Keratinocyte (primary cell): ENCODE measurements at regions not wholly inside any gene's neighbourhood (a gene's known extent, or its start where the extent isn't known, plus 50 kb on each side); places are given as distances from the start of the nearest gene placed in this dataset.
"Not testable (repeated sequence)": the region's sequence is repeated elsewhere in the genome, so short reads cannot be mapped to it uniquely, and the experiment has no call there.

ENCODE experiments used
- DNase-seq: peaks from one replicate; pipeline ENCODE4 v3.0.0-alpha.2; 2011; ENCODE audit warnings: low read depth, missing footprints, low spot score
- FAIRE-seq: peaks from 2 replicates; lab custom pipeline; 2011; peaks lifted over from hg19 to GRCh38; lab: Jason Lieb, UNC
- H2AFZ ChIP-seq: 2 replicates; pipeline ENCODE4 v1.6.0; 2012; ENCODE audit warnings: low read length, control low read depth, inconsistent platforms; ENCODE audit not compliant: control insufficient read depth
- H3K27ac ChIP-seq: 2 replicates; pipeline ENCODE4 v1.5.1; 2011; ENCODE audit warnings: low read length; ENCODE audit not compliant: control insufficient read depth, insufficient read depth
- H3K27me3 ChIP-seq: 3 replicates; pipeline ENCODE4 v1.6.0; 2011; ENCODE audit warnings: low read length; ENCODE audit not compliant: control insufficient read depth, insufficient read depth; ENCODE audit errors: extremely low read depth
- H3K36me3 ChIP-seq, 2 experiments: 2 replicates in 1 of 2; 3 replicates in 1 of 2; pipeline ENCODE4 v1.5.1; 2011; ENCODE audit warnings: low read length in 2 of 2, mild to moderate bottlenecking in 1 of 2; ENCODE audit not compliant: control insufficient read depth in 2 of 2, insufficient read depth in 2 of 2; ENCODE audit errors: extremely low read depth in 1 of 2
- H3K4me1 ChIP-seq: 3 replicates; pipeline ENCODE4 v1.5.1; 2011; ENCODE audit warnings: low read length; ENCODE audit not compliant: control insufficient read depth, insufficient read depth; ENCODE audit errors: extremely low read depth
- H3K4me2 ChIP-seq: 3 replicates; pipeline ENCODE4 v1.6.0; 2011; ENCODE audit warnings: low read depth, low read length; ENCODE audit not compliant: control insufficient read depth, insufficient read depth; ENCODE audit errors: extremely low read depth
- H3K4me3 ChIP-seq, 3 experiments: fragments of 200-600 bp in 1 of 3; sonication (generic) in 1 of 3; 2 replicates in 2 of 3; 3 replicates in 1 of 3; pipeline ENCODE4 v1.5.1; 2011 to 2016; ENCODE audit warnings: low read length in 3 of 3, mild to moderate bottlenecking in 3 of 3, control low read depth in 2 of 3, inconsistent platforms in 1 of 3, low read depth in 1 of 3, mixed read lengths in 1 of 3, mixed run types in 1 of 3, moderate library complexity in 1 of 3; ENCODE audit not compliant: control insufficient read depth in 2 of 3, insufficient read depth in 2 of 3; ENCODE audit errors: extremely low read depth in 1 of 3
- H3K79me2 ChIP-seq: 2 replicates; pipeline ENCODE4 v1.6.0; 2012; ENCODE audit warnings: low read length; ENCODE audit not compliant: control insufficient read depth, insufficient read depth
- H3K9ac ChIP-seq: 3 replicates; pipeline ENCODE4 v1.6.0; 2011; ENCODE audit warnings: low read length; ENCODE audit not compliant: control insufficient read depth, insufficient read depth; ENCODE audit errors: extremely low read depth
- H3K9me1 ChIP-seq: 3 replicates; pipeline ENCODE4 v1.6.0; 2011; ENCODE audit warnings: low read length; ENCODE audit not compliant: control insufficient read depth, insufficient read depth; ENCODE audit errors: extremely low read depth
- H3K9me3 ChIP-seq: 2 replicates; pipeline ENCODE4 v1.5.1; 2012; ENCODE audit warnings: low read depth, low read length; ENCODE audit not compliant: control insufficient read depth
- H4K20me1 ChIP-seq: 3 replicates; pipeline ENCODE4 v1.6.0; 2011; ENCODE audit warnings: low read length; ENCODE audit not compliant: control insufficient read depth, insufficient read depth; ENCODE audit errors: extremely low read depth
- CTCF ChIP-seq, 3 experiments: IDR thresholded peaks in 1 of 3; conservative IDR thresholded peaks in 1 of 3; optimal IDR thresholded peaks in 1 of 3; 2 replicates in 2 of 3; 3 replicates in 1 of 3; pipeline versions ENCODE3 to v1.5.1; 2011; ENCODE audit warnings: low read length in 3 of 3, mild to moderate bottlenecking in 3 of 3, moderate library complexity in 2 of 3, control low read depth in 1 of 3, inconsistent platforms in 1 of 3; ENCODE audit not compliant: insufficient read depth in 2 of 3; ENCODE audit errors: extremely low read depth in 1 of 3
- EZH2 ChIP-seq: IDR thresholded peaks from one replicate; pipeline ENCODE4 v1.6.1; 2012; ENCODE audit warnings: inconsistent platforms, mild to moderate bottlenecking, low read length, moderate library complexity
- dilution Hi-C: fragments of 300-500 bp; cut with MboI; formaldehyde crosslinking; loops from one replicate; pipeline ENCODE4 v1.7.0; 2020; ENCODE audit warnings: low sequenced_read_pairs; ENCODE audit not compliant: extremely low pct_ligation_motif_present

GRCh38 chrX:1860936-1861594 is 246.2 kb downstream of the ASMT start:
- H3K9me1 ChIP-seq, result no peaks in the 10 kb centered on the region
- DNase-seq (no peak), FAIRE-seq (no peak)
- H3K9ac ChIP-seq, result no peak overlapping the region
- H3K36me3 ChIP-seq, result no peaks in the 10 kb centered on the region
- no peak overlapping the region for H3K27ac ChIP-seq
- H2AFZ ChIP-seq, result no peak overlapping the region
- TF ChIP-seq CTCF (optimal IDR thresholded peaks at IDR 0.05 in 1 of 3, IDR thresholded peaks at IDR 0.05 in 1 of 3, conservative IDR thresholded peaks at IDR 0.05 in 1 of 3; ENCODE audit: extremely low read depth in 1 of 3, insufficient read depth in 2 of 3, low read length in 3 of 3) (no peak), EZH2 (no peak)
- H3K27me3 ChIP-seq, result no peaks in the 10 kb centered on the region
- no peaks in the 10 kb centered on the region for H3K79me2 ChIP-seq
- H4K20me1 ChIP-seq, result no peaks in the 10 kb centered on the region
- no peak overlapping the region for H3K4me2 ChIP-seq
- peaks cover 2% of the 10 kb centered on the region for H3K9me3 ChIP-seq
- H3K4me3 ChIP-seq, result no peak overlapping the region
- dilution Hi-C loops, result no loop called here
- no peaks in the 10 kb centered on the region for H3K4me1 ChIP-seq

- DNase-seq, H4K20me1 ChIP-seq, dilution Hi-C loops, H3K27ac ChIP-seq, H3K4me2 ChIP-seq, H3K79me2 ChIP-seq, H3K9me1 ChIP-seq, H3K27me3 ChIP-seq, H3K4me1 ChIP-seq, H3K9me3 ChIP-seq, H3K9ac ChIP-seq, FAIRE-seq, H2AFZ ChIP-seq, H3K4me3 ChIP-seq, H3K36me3 ChIP-seq: not testable (repeated sequence)
Measured at GRCh38 chrX:1863995-1864394, 249.1 kb downstream of the ASMT start.

- no peak overlapping the region for H2AFZ ChIP-seq
- H3K36me3 ChIP-seq, result no peaks in the 10 kb centered on the region
- no peak overlapping the region for H3K27ac ChIP-seq
- TF ChIP-seq CTCF (optimal IDR thresholded peaks at IDR 0.05 in 1 of 3, IDR thresholded peaks at IDR 0.05 in 1 of 3, conservative IDR thresholded peaks at IDR 0.05 in 1 of 3; ENCODE audit: extremely low read depth in 1 of 3, insufficient read depth in 2 of 3, low read length in 3 of 3), result no peak
- no peak for TF ChIP-seq EZH2
- FAIRE-seq (no peak), DNase-seq (no peak)
- no peak overlapping the region for H3K9ac ChIP-seq
- H3K4me3 ChIP-seq, result no peak overlapping the region
- H4K20me1 ChIP-seq, result no peaks in the 10 kb centered on the region
- no peaks in the 10 kb centered on the region for H3K9me1 ChIP-seq
- dilution Hi-C loops, result no loop called here
- H3K4me2 ChIP-seq, result no peak overlapping the region
- H3K79me2 ChIP-seq, result no peaks in the 10 kb centered on the region
- no peaks in the 10 kb centered on the region for H3K27me3 ChIP-seq
- peaks cover 2% of the 10 kb centered on the region for H3K9me3 ChIP-seq
- no peaks in the 10 kb centered on the region for H3K4me1 ChIP-seq
Measured at GRCh38 chrX:1870421-1870820, 255.6 kb downstream of the ASMT start.
